Endothelial cell of umbilical vein (primary cell): ENCODE measurements at regions not wholly inside any gene's neighbourhood (a gene's known extent, or its start where the extent isn't known, plus 50 kb on each side); places are given as distances from the start of the nearest gene placed in this dataset.

Experiments used
- BruUV-seq: library from RNA; stranded (reverse); fragments of 400-500 nt; replicated peaks from 2 replicates; lab custom pipeline; 2021; lab: Mats Ljungman, UMichigan
- CTCF ChIA-PET: fragments of 300-600, 350-600 bp; sonication (Branson Sonifier 250); formaldehyde crosslinking; loops from one replicate; lab custom pipeline; 2021; ENCODE audit warnings: antibody characterized with exemption, inconsistent platforms; lab: Charles Lee
- POLR2A ChIA-PET: fragments of 300-600, 350-600 bp; sonication (Branson Sonifier 250); formaldehyde crosslinking; loops from one replicate; lab custom pipeline; 2021; ENCODE audit warnings: antibody characterized with exemption, inconsistent platforms; lab: Charles Lee
- DNase-seq: peaks from one replicate; pipeline ENCODE4 v3.0.0-alpha.2; 2011; ENCODE audit warnings: low read depth, low spot score
- FAIRE-seq: peaks from 2 replicates; lab custom pipeline; 2011; peaks lifted over from hg19 to GRCh38; lab: Jason Lieb, UNC
- H2AFZ ChIP-seq: 2 replicates; pipeline ENCODE4 v1.6.0; 2012; ENCODE audit warnings: low read depth, low read length, control low read depth, inconsistent platforms
- H3K27ac ChIP-seq: 2 replicates; pipeline ENCODE4 v1.5.1; 2011; ENCODE audit warnings: low read depth, mild to moderate bottlenecking, control low read depth, low read length, moderate library complexity; ENCODE audit not compliant: insufficient read depth
- H3K27me3 ChIP-seq, 2 experiments: 2 replicates each; pipeline versions ENCODE4 v1.6.0 to v1.6.1; 2011; ENCODE audit warnings: low read length in 2 of 2, mixed read lengths in 1 of 2; ENCODE audit not compliant: control insufficient read depth in 2 of 2, insufficient read depth in 2 of 2
- H3K36me3 ChIP-seq, 2 experiments: 2 replicates in 1 of 2; 3 replicates in 1 of 2; pipeline ENCODE4 v1.5.1; 2011; ENCODE audit warnings: low read length in 2 of 2, mild to moderate bottlenecking in 1 of 2, moderate library complexity in 1 of 2; ENCODE audit not compliant: control insufficient read depth in 2 of 2, insufficient read depth in 2 of 2; ENCODE audit errors: extremely low read depth in 1 of 2
- H3K4me1 ChIP-seq: 3 replicates; pipeline ENCODE4 v1.5.1; 2011; ENCODE audit warnings: mild to moderate bottlenecking, low read length; ENCODE audit not compliant: control insufficient read depth, insufficient read depth; ENCODE audit errors: extremely low read depth
- H3K4me2 ChIP-seq: 2 replicates; pipeline ENCODE4 v1.6.1; 2011; ENCODE audit warnings: low read length, control low read depth, mixed read lengths; ENCODE audit not compliant: insufficient read depth
- H3K4me3 ChIP-seq, 3 experiments: fragments of 200-600 bp in 1 of 3; sonication (generic), shearing (Covaris generic) in 1 of 3; replicated peaks in 1 of 3; 2 replicates each; pipeline ENCODE4 v1.5.1; 2011 to 2016; ENCODE audit warnings: control low read depth in 3 of 3, low read length in 3 of 3, mild to moderate bottlenecking in 2 of 3, inconsistent platforms in 1 of 3, low read depth in 1 of 3, moderate library complexity in 1 of 3; ENCODE audit not compliant: insufficient read depth in 1 of 3
- H3K79me2 ChIP-seq: 2 replicates; pipeline ENCODE4 v1.6.0; 2012; ENCODE audit warnings: low read length, inconsistent platforms; ENCODE audit not compliant: control insufficient read depth, insufficient read depth
- H3K9ac ChIP-seq: replicated peaks from 2 replicates; pipeline ENCODE3; 2011; ENCODE audit warnings: low read length, control low read depth; ENCODE audit not compliant: insufficient read depth; ENCODE audit errors: extremely low read depth
- H3K9me1 ChIP-seq: replicated peaks from 3 replicates; pipeline ENCODE4 v1.6.0; 2011; ENCODE audit warnings: mild to moderate bottlenecking, low read length; ENCODE audit not compliant: control insufficient read depth, insufficient read depth; ENCODE audit errors: extremely low read depth
- H3K9me3 ChIP-seq: replicated peaks from 2 replicates; pipeline ENCODE4 v1.5.1; 2012; ENCODE audit warnings: low read length, inconsistent platforms; ENCODE audit not compliant: control insufficient read depth, insufficient read depth
- H4K20me1 ChIP-seq: replicated peaks from 2 replicates; pipeline ENCODE3; 2011; ENCODE audit warnings: mild to moderate bottlenecking, low read length; ENCODE audit not compliant: control insufficient read depth, insufficient read depth; ENCODE audit errors: extremely low read depth
- EZH2 ChIP-seq: IDR thresholded peaks from 2 replicates; pipeline ENCODE4 v1.6.1; 2012; ENCODE audit warnings: borderline replicate concordance, low read depth, mild to moderate bottlenecking, moderate library complexity, low read length, inconsistent platforms; ENCODE audit not compliant: severe bottlenecking
- FOS ChIP-seq: IDR thresholded peaks from 2 replicates; pipeline ENCODE4 v1.6.1; 2011; ENCODE audit warnings: mild to moderate bottlenecking, low read length, moderate library complexity, borderline replicate concordance; ENCODE audit not compliant: insufficient read depth
- GATA2 ChIP-seq: IDR thresholded peaks from 2 replicates; pipeline ENCODE4 v1.7.0; 2011; ENCODE audit warnings: low read depth, mild to moderate bottlenecking, moderate library complexity, mixed read lengths, low read length; ENCODE audit not compliant: insufficient read length, insufficient read depth
- JUN ChIP-seq: IDR thresholded peaks from 2 replicates; pipeline ENCODE4 v1.6.1; 2011; ENCODE audit warnings: borderline replicate concordance, low read depth; ENCODE audit not compliant: insufficient read length, insufficient read depth
- MYC ChIP-seq: IDR thresholded peaks from one replicate; pipeline ENCODE4 v1.6.1; 2011; ENCODE audit warnings: mild to moderate bottlenecking, low read depth, low read length
- POLR2A ChIP-seq: IDR thresholded peaks from 2 replicates; pipeline ENCODE4 v1.6.1; 2012; ENCODE audit warnings: low read depth, mild to moderate bottlenecking, control low read depth, low read length
- POLR2AphosphoS5 ChIP-seq: IDR thresholded peaks from 2 replicates; pipeline ENCODE4 v1.6.1; 2012; ENCODE audit warnings: low read depth, mild to moderate bottlenecking, control low read depth, low read length, moderate library complexity; ENCODE audit not compliant: insufficient read depth
- dilution Hi-C: fragments of 300-500 bp; cut with MboI; formaldehyde crosslinking; loops from one replicate; pipeline ENCODE4 v1.15.0; 2019; ENCODE audit warnings: low sequenced_read_pairs; ENCODE audit not compliant: extremely low pct_ligation_motif_present
- intact Hi-C: fragments of 100-400 bp; cut with micrococcal nuclease; formaldehyde crosslinking; loops from one replicate; pipeline ENCODE4 v1.10.0; 2022
- TF ChIP-seq, protein P1 (sequence below): IDR thresholded peaks from 2 replicates; pipeline ENCODE4 v1.6.1; 2011; ENCODE audit not compliant: insufficient read depth, insufficient read length
- TF ChIP-seq, protein P2 (sequence below), 2 donors: IDR thresholded peaks; 1 replicate in 1 of 2; 2 replicates in 1 of 2; pipeline ENCODE4 v1.5.1; 2011; ENCODE audit warnings: low read length in 2 of 2, mild to moderate bottlenecking in 2 of 2, moderate library complexity in 2 of 2, control low read depth in 1 of 2, inconsistent platforms in 1 of 2, low read depth in 1 of 2; ENCODE audit not compliant: insufficient read depth in 1 of 2; ENCODE audit errors: extremely low read depth in 1 of 2

DNA sequence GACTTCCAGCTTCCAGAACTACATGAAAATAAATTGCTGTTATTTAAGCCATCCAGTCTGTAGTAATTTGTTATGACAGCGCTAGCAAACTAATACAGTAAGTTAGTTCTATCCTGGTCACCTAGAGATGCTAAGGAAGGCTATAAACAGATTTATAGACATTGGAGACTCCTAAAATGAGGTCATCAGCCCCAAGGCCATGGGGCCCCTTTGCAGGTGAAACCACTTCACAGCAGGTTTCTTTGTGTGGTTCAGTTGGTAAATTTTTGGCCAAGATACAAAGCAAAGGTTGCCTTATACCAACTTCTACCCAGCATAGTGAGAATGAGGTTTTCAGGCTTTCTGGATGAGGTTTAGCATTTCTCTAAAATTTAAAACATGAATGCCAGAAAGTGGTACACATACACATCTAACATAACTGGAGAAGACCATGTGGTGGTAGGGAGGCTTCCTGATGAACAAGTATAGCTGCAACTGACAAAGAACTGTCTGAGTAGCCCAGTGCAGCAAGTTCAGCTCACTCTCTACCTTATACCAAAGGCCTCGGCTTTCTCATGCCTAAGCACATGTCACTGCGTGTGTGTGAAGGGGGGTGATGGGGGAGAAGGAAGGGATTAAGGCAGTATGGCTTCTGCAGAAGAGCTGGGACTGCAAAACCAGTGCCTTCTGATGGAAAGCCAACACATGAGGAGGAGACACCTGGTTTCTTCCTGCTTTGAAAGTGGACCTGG, 264.6 kb upstream of the TAS2R1 start:
- POLR2A ChIA-PET = no interaction called here
- Histone ChIP-seq H3K9me1 (no peaks in the 10 kb centered on the region), H2AFZ (no peak overlapping the region), H3K4me3 (no peak overlapping the region), H3K79me2 (no peaks in the 10 kb centered on the region), H3K36me3 (no peaks in the 10 kb centered on the region), H3K4me1 (no peaks in the 10 kb centered on the region), H3K9me3 (no peaks in the 10 kb centered on the region), H4K20me1 (no peaks in the 10 kb centered on the region), H3K27me3 (no peaks in the 10 kb centered on the region), H3K4me2 (no peak overlapping the region), H3K27ac (no peak overlapping the region), H3K9ac (no peak overlapping the region)
- intact Hi-C loops = no loop called here
- no TSS peak for BruUV-seq
- TF ChIP-seq, protein P1, sequence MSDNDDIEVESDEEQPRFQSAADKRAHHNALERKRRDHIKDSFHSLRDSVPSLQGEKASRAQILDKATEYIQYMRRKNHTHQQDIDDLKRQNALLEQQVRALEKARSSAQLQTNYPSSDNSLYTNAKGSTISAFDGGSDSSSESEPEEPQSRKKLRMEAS = no peak
- TF ChIP-seq POLR2A (no peak), POLR2AphosphoS5 (no peak), MYC (no peak), FOS (no peak), EZH2 (no peak), GATA2 (no peak), JUN (no peak)
- TF ChIP-seq, protein P2, sequence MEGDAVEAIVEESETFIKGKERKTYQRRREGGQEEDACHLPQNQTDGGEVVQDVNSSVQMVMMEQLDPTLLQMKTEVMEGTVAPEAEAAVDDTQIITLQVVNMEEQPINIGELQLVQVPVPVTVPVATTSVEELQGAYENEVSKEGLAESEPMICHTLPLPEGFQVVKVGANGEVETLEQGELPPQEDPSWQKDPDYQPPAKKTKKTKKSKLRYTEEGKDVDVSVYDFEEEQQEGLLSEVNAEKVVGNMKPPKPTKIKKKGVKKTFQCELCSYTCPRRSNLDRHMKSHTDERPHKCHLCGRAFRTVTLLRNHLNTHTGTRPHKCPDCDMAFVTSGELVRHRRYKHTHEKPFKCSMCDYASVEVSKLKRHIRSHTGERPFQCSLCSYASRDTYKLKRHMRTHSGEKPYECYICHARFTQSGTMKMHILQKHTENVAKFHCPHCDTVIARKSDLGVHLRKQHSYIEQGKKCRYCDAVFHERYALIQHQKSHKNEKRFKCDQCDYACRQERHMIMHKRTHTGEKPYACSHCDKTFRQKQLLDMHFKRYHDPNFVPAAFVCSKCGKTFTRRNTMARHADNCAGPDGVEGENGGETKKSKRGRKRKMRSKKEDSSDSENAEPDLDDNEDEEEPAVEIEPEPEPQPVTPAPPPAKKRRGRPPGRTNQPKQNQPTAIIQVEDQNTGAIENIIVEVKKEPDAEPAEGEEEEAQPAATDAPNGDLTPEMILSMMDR (IDR thresholded peaks at IDR 0.05; ENCODE audit: extremely low read depth in 1 of 2, insufficient read depth in 1 of 2, low read depth in 1 of 2, low read length in 2 of 2) = no peak
- no peak for FAIRE-seq
- CTCF ChIA-PET = no interaction called here
- no peak for DNase-seq
- dilution Hi-C loops = no loop called here
